WTC11 (cell line): ENCODE measurements at regions not wholly inside any gene's neighbourhood (a gene's known extent, or its start where the extent isn't known, plus 50 kb on each side); places are given as distances from the start of the nearest gene placed in this dataset.
"Not testable (repeated sequence)": the region's sequence is repeated elsewhere in the genome, so short reads cannot be mapped to it uniquely, and the experiment has no call there.

Experiments
- KAT7 ChIP-seq: sonication (generic); formaldehyde crosslinking; IDR thresholded peaks from 2 replicates; pipeline ENCODE4 v1.8.1; 2023; ENCODE audit warnings: missing genetic modification reagents, mild to moderate bottlenecking, borderline replicate concordance
- SP1 ChIP-seq: sonication (generic); formaldehyde crosslinking; conservative IDR thresholded peaks from 2 replicates; pipeline ENCODE4 v1.8.1; 2022; ENCODE audit warnings: missing genetic modification reagents
- TEAD1 ChIP-seq: sonication (generic); formaldehyde crosslinking; IDR thresholded peaks from 2 replicates; pipeline ENCODE4 v1.8.0; 2022; ENCODE audit warnings: mild to moderate bottlenecking, missing genetic modification reagents
- TF ChIP-seq, protein P1 (sequence below): fragments of 200-600 bp; IDR thresholded peaks from 2 replicates; pipeline ENCODE4 v1.8.0; 2022; ENCODE audit warnings: antibody characterized with exemption
- TF ChIP-seq, protein P2 (sequence below): sonication (generic); formaldehyde crosslinking; IDR thresholded peaks from 2 replicates; pipeline ENCODE4 v1.8.0; 2022; ENCODE audit warnings: mild to moderate bottlenecking, missing genetic modification reagents

DNA sequence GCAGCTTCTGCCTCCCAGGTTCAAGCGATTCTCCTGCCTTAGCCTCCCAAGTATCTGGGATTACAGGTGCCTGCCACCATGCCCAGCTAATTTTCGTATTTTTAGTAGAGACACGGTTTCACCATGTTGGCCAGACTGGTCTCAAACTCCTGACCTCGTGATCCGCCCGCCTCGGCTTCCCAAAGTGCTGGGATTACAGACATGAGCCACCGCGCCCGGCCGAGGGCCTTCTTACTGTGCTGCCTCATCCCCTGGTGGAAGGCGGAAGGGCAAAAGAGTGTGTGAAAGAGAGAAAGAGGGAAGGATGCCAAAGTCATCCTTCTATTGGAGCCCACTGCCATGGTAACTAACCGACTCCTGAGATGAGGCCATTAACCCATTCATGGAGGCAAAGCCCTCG lies 399.4 kb upstream of the TENM3 start:
- TF ChIP-seq, protein P1, sequence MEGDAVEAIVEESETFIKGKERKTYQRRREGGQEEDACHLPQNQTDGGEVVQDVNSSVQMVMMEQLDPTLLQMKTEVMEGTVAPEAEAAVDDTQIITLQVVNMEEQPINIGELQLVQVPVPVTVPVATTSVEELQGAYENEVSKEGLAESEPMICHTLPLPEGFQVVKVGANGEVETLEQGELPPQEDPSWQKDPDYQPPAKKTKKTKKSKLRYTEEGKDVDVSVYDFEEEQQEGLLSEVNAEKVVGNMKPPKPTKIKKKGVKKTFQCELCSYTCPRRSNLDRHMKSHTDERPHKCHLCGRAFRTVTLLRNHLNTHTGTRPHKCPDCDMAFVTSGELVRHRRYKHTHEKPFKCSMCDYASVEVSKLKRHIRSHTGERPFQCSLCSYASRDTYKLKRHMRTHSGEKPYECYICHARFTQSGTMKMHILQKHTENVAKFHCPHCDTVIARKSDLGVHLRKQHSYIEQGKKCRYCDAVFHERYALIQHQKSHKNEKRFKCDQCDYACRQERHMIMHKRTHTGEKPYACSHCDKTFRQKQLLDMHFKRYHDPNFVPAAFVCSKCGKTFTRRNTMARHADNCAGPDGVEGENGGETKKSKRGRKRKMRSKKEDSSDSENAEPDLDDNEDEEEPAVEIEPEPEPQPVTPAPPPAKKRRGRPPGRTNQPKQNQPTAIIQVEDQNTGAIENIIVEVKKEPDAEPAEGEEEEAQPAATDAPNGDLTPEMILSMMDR: not testable (repeated sequence)
- TF ChIP-seq TEAD1; SP1 (CRISPR knock-in tag); KAT7: not testable (repeated sequence)
- TF ChIP-seq, protein P2, sequence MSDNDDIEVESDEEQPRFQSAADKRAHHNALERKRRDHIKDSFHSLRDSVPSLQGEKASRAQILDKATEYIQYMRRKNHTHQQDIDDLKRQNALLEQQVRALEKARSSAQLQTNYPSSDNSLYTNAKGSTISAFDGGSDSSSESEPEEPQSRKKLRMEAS: not testable (repeated sequence)
